Left forelimb (tissue), 1 donor: ENCODE measurements at regions not wholly inside any gene's neighbourhood (a gene's known extent, or its start where the extent isn't known, plus 50 kb on each side); places are given as distances from the start of the nearest gene placed in this dataset.

Experiments
- DNase-seq: peaks from one replicate; pipeline ENCODE4 v3.0.0-alpha.2; 2018; ENCODE audit warnings: low spot score

- DNase-seq = no peak
Measured at GRCh38 chr7:131225619-131226513, 101.8 kb upstream of the MKLN1 start.

GRCh38 chr7:131226514-131226865 lies 101.2 kb upstream of the MKLN1 start:
- DNase-seq = no peak

- DNase-seq = no peak
Measured at GRCh38 chr7:131231381-131232220, 96.1 kb upstream of the MKLN1 start.

- no peak for DNase-seq
Measured at GRCh38 chr7:131232768-131233167, 94.9 kb upstream of the MKLN1 start.

- DNase-seq = no peak
Measured at GRCh38 chr7:131233193-131233592, 94.5 kb upstream of the MKLN1 start.

- DNase-seq = no peak
Measured at GRCh38 chr7:131234719-131235488, 92.8 kb upstream of the MKLN1 start.

GRCh38 chr7:131235489-131236317 lies 92.0 kb upstream of the MKLN1 start:
- DNase-seq = no peak

GRCh38 chr7:131236318-131236672 lies 91.4 kb upstream of the MKLN1 start:
- DNase-seq = no peak

- DNase-seq = no peak
Measured at GRCh38 chr7:131238347-131238931, 89.2 kb upstream of the MKLN1 start.

- no peak for DNase-seq
Measured at GRCh38 chr7:131241386-131241785, 86.3 kb upstream of the MKLN1 start.

GRCh38 chr7:131242123-131242650 lies 85.5 kb upstream of the MKLN1 start:
- no peak for DNase-seq

- DNase-seq = no peak
Measured at GRCh38 chr7:131244259-131244852, 83.3 kb upstream of the MKLN1 start.

- DNase-seq = no peak
Measured at GRCh38 chr7:131249003-131249402, 78.7 kb upstream of the MKLN1 start.

- DNase-seq = no peak
Measured at GRCh38 chr7:131249483-131249882, 78.2 kb upstream of the MKLN1 start.

GRCh38 chr7:131250331-131250730 lies 77.3 kb upstream of the MKLN1 start:
- DNase-seq = no peak

GRCh38 chr7:131251371-131251770 lies 76.3 kb upstream of the MKLN1 start:
- DNase-seq = no peak

- DNase-seq = no peak
Measured at GRCh38 chr7:131252976-131253375, 74.7 kb upstream of the MKLN1 start.

GRCh38 chr7:131254211-131254610 lies 73.5 kb upstream of the MKLN1 start:
- no peak for DNase-seq

- no peak for DNase-seq
Measured at GRCh38 chr7:131255242-131255641, 72.4 kb upstream of the MKLN1 start.

GRCh38 chr7:131261476-131261994 lies 66.1 kb upstream of the MKLN1 start:
- DNase-seq = no peak
